Ascending aorta (tissue), 2 donors: ENCODE measurements at regions not wholly inside any gene's neighbourhood (a gene's known extent, or its start where the extent isn't known, plus 50 kb on each side); places are given as distances from the start of the nearest gene placed in this dataset.

Experiments used
- DNase-seq, 2 donors: peaks; one replicate each; pipeline ENCODE4 v3.0.0-alpha.2; 2019; ENCODE audit warnings: low spot score in 2 of 2
- H3K27ac ChIP-seq, 2 donors: fragments of 200-600 bp; sonication (generic); one replicate each; pipeline ENCODE4 v1.5.1; 2016 to 2017; ENCODE audit warnings: mild to moderate bottlenecking in 1 of 2
- H3K27me3 ChIP-seq: fragments of 200-600 bp; sonication (generic); one replicate; pipeline ENCODE4 v1.5.1; 2017
- H3K36me3 ChIP-seq, 2 donors: fragments of 200-600 bp; sonication (generic); one replicate each; pipeline ENCODE4 v1.5.1; 2016
- H3K4me1 ChIP-seq, 2 donors: fragments of 200-600 bp; sonication (generic); one replicate each; pipeline ENCODE4 v1.5.1; 2016 to 2017; ENCODE audit warnings: mild to moderate bottlenecking in 1 of 2
- H3K4me3 ChIP-seq, 2 donors: fragments of 200-600 bp; sonication (generic); one replicate each; pipeline ENCODE4 v1.5.1; 2016 to 2017; ENCODE audit warnings: mild to moderate bottlenecking in 1 of 2
- H3K9me3 ChIP-seq, 2 donors: fragments of 200-600 bp; sonication (generic); one replicate each; pipeline ENCODE4 v1.5.1; 2016
- intact Hi-C: fragments of 100-400 bp; cut with DNase I; formaldehyde crosslinking; loops from one replicate; pipeline ENCODE4 v1.15.1; 2023
- TF ChIP-seq, protein P1 (sequence below), 3 experiments: fragments of 200-600 bp in 2 of 3; fragments of 450-650 bp in 1 of 3; sonication (generic) in 2 of 3; IDR thresholded peaks; one replicate each; pipeline ENCODE4 v1.5.1; 2016 to 2019; ENCODE audit warnings: antibody characterized with exemption in 3 of 3, mild to moderate bottlenecking in 1 of 3, moderate library complexity in 1 of 3

- Histone ChIP-seq H3K4me1 (no peaks in the 10 kb centered on the region), H3K27ac (no peak overlapping the region), H3K36me3 (no peaks in the 10 kb centered on the region), H3K9me3 (no peaks in the 10 kb centered on the region), H3K4me3 (no peak overlapping the region), H3K27me3 (no peaks in the 10 kb centered on the region)
- no peak for DNase-seq
- intact Hi-C loops: no loop called here
- TF ChIP-seq, protein P1, sequence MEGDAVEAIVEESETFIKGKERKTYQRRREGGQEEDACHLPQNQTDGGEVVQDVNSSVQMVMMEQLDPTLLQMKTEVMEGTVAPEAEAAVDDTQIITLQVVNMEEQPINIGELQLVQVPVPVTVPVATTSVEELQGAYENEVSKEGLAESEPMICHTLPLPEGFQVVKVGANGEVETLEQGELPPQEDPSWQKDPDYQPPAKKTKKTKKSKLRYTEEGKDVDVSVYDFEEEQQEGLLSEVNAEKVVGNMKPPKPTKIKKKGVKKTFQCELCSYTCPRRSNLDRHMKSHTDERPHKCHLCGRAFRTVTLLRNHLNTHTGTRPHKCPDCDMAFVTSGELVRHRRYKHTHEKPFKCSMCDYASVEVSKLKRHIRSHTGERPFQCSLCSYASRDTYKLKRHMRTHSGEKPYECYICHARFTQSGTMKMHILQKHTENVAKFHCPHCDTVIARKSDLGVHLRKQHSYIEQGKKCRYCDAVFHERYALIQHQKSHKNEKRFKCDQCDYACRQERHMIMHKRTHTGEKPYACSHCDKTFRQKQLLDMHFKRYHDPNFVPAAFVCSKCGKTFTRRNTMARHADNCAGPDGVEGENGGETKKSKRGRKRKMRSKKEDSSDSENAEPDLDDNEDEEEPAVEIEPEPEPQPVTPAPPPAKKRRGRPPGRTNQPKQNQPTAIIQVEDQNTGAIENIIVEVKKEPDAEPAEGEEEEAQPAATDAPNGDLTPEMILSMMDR (IDR thresholded peaks at IDR 0.05): no peak
Observed at GRCh38 chr2:51105811-51106210, 73.9 kb upstream of the NRXN1 start.

DNA sequence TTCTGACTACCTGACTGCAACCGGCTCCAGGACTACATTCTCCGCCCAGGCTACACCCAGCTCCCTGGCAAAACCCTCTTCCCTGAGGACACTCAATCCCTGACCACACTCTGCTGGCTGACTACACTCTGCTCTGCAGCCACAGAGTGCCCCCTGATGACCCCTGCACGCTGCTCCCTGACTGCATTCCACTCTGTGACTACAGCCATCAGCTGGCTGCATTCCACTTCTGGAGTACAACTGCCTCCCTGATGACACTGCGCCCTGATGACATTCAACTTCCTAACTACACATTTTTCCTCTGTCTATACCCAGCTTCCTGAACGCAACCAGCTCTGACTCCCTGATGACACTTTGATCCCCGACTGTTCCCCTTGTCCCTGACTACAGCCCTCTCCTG, 71.3 kb upstream of the NRXN1 start:
- H3K27ac ChIP-seq: no peak overlapping the region
- H3K4me3 ChIP-seq: no peak overlapping the region
- no peaks in the 10 kb centered on the region for H3K9me3 ChIP-seq
- H3K4me1 ChIP-seq: no peaks in the 10 kb centered on the region
- TF ChIP-seq, protein P1 (IDR thresholded peaks at IDR 0.05): no peak
- H3K27me3 ChIP-seq: no peaks in the 10 kb centered on the region
- no peak for DNase-seq
- intact Hi-C loops: no loop called here
- H3K36me3 ChIP-seq: no peaks in the 10 kb centered on the region

GRCh38 chr2:51093016-51093415, 61.1 kb upstream of the NRXN1 start:
- Histone ChIP-seq H3K4me1 (no peaks in the 10 kb centered on the region), H3K36me3 (no peaks in the 10 kb centered on the region), H3K4me3 (no peak overlapping the region), H3K27me3 (no peaks in the 10 kb centered on the region), H3K27ac (no peak overlapping the region), H3K9me3 (no peaks in the 10 kb centered on the region)
- no peak for DNase-seq
- intact Hi-C loops: no loop called here
- TF ChIP-seq, protein P1 (IDR thresholded peaks at IDR 0.05): no peak

DNA sequence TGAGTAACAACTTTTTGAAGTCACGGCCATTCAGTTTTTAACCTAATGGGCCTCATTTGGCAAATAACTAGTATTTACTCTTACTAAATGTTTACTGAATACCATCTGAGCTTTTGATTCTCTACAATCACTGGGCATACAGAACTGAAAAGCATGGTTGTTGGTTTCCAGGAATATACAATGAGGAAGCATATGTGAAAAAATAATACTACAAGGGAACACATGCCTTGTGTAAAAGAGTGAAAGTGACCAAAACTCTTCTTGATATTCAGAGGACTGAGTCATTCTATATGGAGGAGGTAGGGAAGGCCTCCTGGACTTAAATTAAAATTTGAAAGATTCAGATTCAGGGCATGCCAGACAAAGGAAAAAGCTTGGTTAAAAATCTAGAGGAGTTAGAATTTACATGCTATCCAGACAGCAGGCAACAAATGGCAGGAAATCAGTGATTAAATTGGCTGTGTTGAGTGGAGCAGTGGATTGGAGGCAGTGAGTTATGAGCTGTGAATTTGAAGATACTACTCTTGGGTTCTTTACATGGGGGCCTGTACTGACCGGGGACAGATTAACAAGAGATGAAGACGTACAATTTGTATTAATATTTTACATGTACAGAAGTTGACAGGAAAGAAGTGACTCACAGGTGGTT, 53.6 kb upstream of the NRXN1 start:
- intact Hi-C loops: no loop called here

GRCh38 chr2:51084750-51085149, 52.8 kb upstream of the NRXN1 start:
- no peak overlapping the region for H3K27ac ChIP-seq
- H3K9me3 ChIP-seq: no peaks in the 10 kb centered on the region
- no peaks in the 10 kb centered on the region for H3K27me3 ChIP-seq
- DNase-seq: no peak
- intact Hi-C loops: no loop called here
- TF ChIP-seq, protein P1 (IDR thresholded peaks at IDR 0.05): no peak
- H3K4me3 ChIP-seq: no peak overlapping the region
- no peaks in the 10 kb centered on the region for H3K4me1 ChIP-seq
- no peaks in the 10 kb centered on the region for H3K36me3 ChIP-seq

More for the DNA sequence above, 53.6 kb upstream of the NRXN1 start:
- Histone ChIP-seq H3K9me3 (no peaks in the 10 kb centered on the region), H3K4me1 (no peaks in the 10 kb centered on the region), H3K4me3 (no peak overlapping the region), H3K27ac (no peak overlapping the region), H3K27me3 (no peaks in the 10 kb centered on the region), H3K36me3 (no peaks in the 10 kb centered on the region)
- TF ChIP-seq, protein P1 (IDR thresholded peaks at IDR 0.05): no peak
- no peak for DNase-seq
